Transverse colon (tissue), 4 donors: ENCODE measurements at regions not wholly inside any gene's neighbourhood (a gene's known extent, or its start where the extent isn't known, plus 50 kb on each side); places are given as distances from the start of the nearest gene placed in this dataset.
"Not testable (repeated sequence)": the region's sequence is repeated elsewhere in the genome, so short reads cannot be mapped to it uniquely, and the experiment has no call there.

Experiments
- EP300 ChIP-seq: sonication (generic); formaldehyde crosslinking; IDR thresholded peaks from one replicate; pipeline ENCODE4 v1.6.1; 2017; ENCODE audit warnings: antibody characterized with exemption, low read depth
- POLR2A ChIP-seq: fragments of 450-650 bp; IDR thresholded peaks from one replicate; pipeline ENCODE4 v1.6.1; 2016; ENCODE audit warnings: antibody characterized with exemption, mild to moderate bottlenecking, moderate library complexity
- POLR2AphosphoS5 ChIP-seq, 3 donors: sonication (generic); formaldehyde crosslinking; IDR thresholded peaks; one replicate each; pipeline ENCODE4 v1.6.1; 2016; ENCODE audit warnings: antibody characterized with exemption in 3 of 3
- TF ChIP-seq, protein P1 (sequence below), 5 experiments: fragments of 200-600 bp in 3 of 5; fragments of 450-650 bp in 2 of 5; sonication (generic) in 3 of 5; IDR thresholded peaks; 1 replicate in 2 of 5; 2 replicates in 3 of 5; pipeline ENCODE4 v1.5.1; 2016 to 2017; ENCODE audit warnings: antibody characterized with exemption in 5 of 5, inconsistent platforms in 3 of 5, mild to moderate bottlenecking in 2 of 5, moderate library complexity in 1 of 5

DNA sequence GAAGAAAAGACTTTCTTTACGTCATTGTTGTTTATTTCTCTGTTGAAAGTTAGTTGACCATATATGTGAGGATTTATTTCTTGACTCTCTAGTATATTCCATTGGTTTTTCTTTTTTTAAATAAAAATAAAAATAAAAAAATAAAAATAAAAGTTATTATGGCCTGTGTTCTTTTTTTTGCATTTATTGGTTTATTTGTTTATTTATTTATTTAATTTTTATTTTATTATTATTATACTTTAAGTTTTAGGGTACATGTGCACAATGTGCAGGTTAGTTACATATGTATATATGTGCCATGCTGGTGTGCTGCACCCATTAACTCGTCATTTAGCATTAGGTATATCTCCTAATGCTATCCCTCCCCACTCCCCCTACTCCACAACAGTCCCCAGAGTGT lies 822.7 kb upstream of the SLC39A10 start:
- TF ChIP-seq, protein P1, sequence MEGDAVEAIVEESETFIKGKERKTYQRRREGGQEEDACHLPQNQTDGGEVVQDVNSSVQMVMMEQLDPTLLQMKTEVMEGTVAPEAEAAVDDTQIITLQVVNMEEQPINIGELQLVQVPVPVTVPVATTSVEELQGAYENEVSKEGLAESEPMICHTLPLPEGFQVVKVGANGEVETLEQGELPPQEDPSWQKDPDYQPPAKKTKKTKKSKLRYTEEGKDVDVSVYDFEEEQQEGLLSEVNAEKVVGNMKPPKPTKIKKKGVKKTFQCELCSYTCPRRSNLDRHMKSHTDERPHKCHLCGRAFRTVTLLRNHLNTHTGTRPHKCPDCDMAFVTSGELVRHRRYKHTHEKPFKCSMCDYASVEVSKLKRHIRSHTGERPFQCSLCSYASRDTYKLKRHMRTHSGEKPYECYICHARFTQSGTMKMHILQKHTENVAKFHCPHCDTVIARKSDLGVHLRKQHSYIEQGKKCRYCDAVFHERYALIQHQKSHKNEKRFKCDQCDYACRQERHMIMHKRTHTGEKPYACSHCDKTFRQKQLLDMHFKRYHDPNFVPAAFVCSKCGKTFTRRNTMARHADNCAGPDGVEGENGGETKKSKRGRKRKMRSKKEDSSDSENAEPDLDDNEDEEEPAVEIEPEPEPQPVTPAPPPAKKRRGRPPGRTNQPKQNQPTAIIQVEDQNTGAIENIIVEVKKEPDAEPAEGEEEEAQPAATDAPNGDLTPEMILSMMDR (IDR thresholded peaks at IDR 0.05): not testable (repeated sequence)
- TF ChIP-seq POLR2A; POLR2AphosphoS5 (IDR thresholded peaks at IDR 0.05); EP300: not testable (repeated sequence)
